Ascending aorta (tissue), 2 donors: ENCODE measurements at regions not wholly inside any gene's neighbourhood (a gene's known extent, or its start where the extent isn't known, plus 50 kb on each side); places are given as distances from the start of the nearest gene placed in this dataset.

ENCODE experiments used
- DNase-seq, 2 donors: peaks; one replicate each; pipeline ENCODE4 v3.0.0-alpha.2; 2019; ENCODE audit warnings: low spot score in 2 of 2
- H3K27ac ChIP-seq, 2 donors: fragments of 200-600 bp; sonication (generic); one replicate each; pipeline ENCODE4 v1.5.1; 2016 to 2017; ENCODE audit warnings: mild to moderate bottlenecking in 1 of 2
- H3K27me3 ChIP-seq: fragments of 200-600 bp; sonication (generic); one replicate; pipeline ENCODE4 v1.5.1; 2017
- H3K36me3 ChIP-seq, 2 donors: fragments of 200-600 bp; sonication (generic); one replicate each; pipeline ENCODE4 v1.5.1; 2016
- H3K4me1 ChIP-seq, 2 donors: fragments of 200-600 bp; sonication (generic); one replicate each; pipeline ENCODE4 v1.5.1; 2016 to 2017; ENCODE audit warnings: mild to moderate bottlenecking in 1 of 2
- H3K4me3 ChIP-seq, 2 donors: fragments of 200-600 bp; sonication (generic); one replicate each; pipeline ENCODE4 v1.5.1; 2016 to 2017; ENCODE audit warnings: mild to moderate bottlenecking in 1 of 2
- H3K9me3 ChIP-seq, 2 donors: fragments of 200-600 bp; sonication (generic); one replicate each; pipeline ENCODE4 v1.5.1; 2016
- CTCF ChIP-seq, 3 experiments: fragments of 200-600 bp in 2 of 3; fragments of 450-650 bp in 1 of 3; sonication (generic) in 2 of 3; IDR thresholded peaks; one replicate each; pipeline ENCODE4 v1.5.1; 2016 to 2019; ENCODE audit warnings: antibody characterized with exemption in 3 of 3, mild to moderate bottlenecking in 1 of 3, moderate library complexity in 1 of 3
- intact Hi-C: fragments of 100-400 bp; cut with DNase I; formaldehyde crosslinking; loops from one replicate; pipeline ENCODE4 v1.15.1; 2023

GRCh38 chr13:69008499-69008898 is 1099.1 kb upstream of the ATXN8OS start:
- Histone ChIP-seq H3K9me3 (no peaks in the 10 kb centered on the region), H3K27me3 (no peaks in the 10 kb centered on the region), H3K36me3 (no peaks in the 10 kb centered on the region), H3K4me3 (no peak overlapping the region), H3K27ac (no peak overlapping the region), H3K4me1 (no peaks in the 10 kb centered on the region)
- intact Hi-C loops = no loop called here
- no peak for DNase-seq
- TF ChIP-seq CTCF (IDR thresholded peaks at IDR 0.05) = no peak

GRCh38 chr13:68998056-68998455 is 1109.6 kb upstream of the ATXN8OS start:
- Histone ChIP-seq H3K9me3 (no peaks in the 10 kb centered on the region), H3K27me3 (no peaks in the 10 kb centered on the region), H3K27ac (no peak overlapping the region), H3K36me3 (no peaks in the 10 kb centered on the region), H3K4me3 (no peak overlapping the region), H3K4me1 (no peaks in the 10 kb centered on the region)
- DNase-seq = no peak
- TF ChIP-seq CTCF (IDR thresholded peaks at IDR 0.05) = no peak
- intact Hi-C loops = no loop called here

GRCh38 chr13:68996668-68997025 is 1111.0 kb upstream of the ATXN8OS start:
- DNase-seq = no peak
- H3K9me3 ChIP-seq = no peaks in the 10 kb centered on the region
- intact Hi-C loops = no loop called here
- H3K36me3 ChIP-seq = no peaks in the 10 kb centered on the region
- H3K27me3 ChIP-seq = no peaks in the 10 kb centered on the region
- no peak for TF ChIP-seq CTCF (IDR thresholded peaks at IDR 0.05)
- no peaks in the 10 kb centered on the region for H3K4me1 ChIP-seq
- no peak overlapping the region for H3K4me3 ChIP-seq
- H3K27ac ChIP-seq = no peak overlapping the region

GRCh38 chr13:68995972-68996667 is 1111.5 kb upstream of the ATXN8OS start:
- Histone ChIP-seq H3K27ac (no peak overlapping the region), H3K4me1 (no peaks in the 10 kb centered on the region), H3K27me3 (no peaks in the 10 kb centered on the region), H3K4me3 (no peak overlapping the region), H3K36me3 (no peaks in the 10 kb centered on the region), H3K9me3 (no peaks in the 10 kb centered on the region)
- no peak for TF ChIP-seq CTCF (IDR thresholded peaks at IDR 0.05)
- DNase-seq = no peak
- intact Hi-C loops = no loop called here

GRCh38 chr13:68993154-68993553 is 1114.5 kb upstream of the ATXN8OS start:
- Histone ChIP-seq H3K36me3 (no peaks in the 10 kb centered on the region), H3K27ac (no peak overlapping the region), H3K4me1 (no peaks in the 10 kb centered on the region), H3K9me3 (no peaks in the 10 kb centered on the region), H3K4me3 (no peak overlapping the region), H3K27me3 (no peaks in the 10 kb centered on the region)
- no peak for DNase-seq
- intact Hi-C loops = no loop called here
- no peak for TF ChIP-seq CTCF (IDR thresholded peaks at IDR 0.05)

GRCh38 chr13:68988176-68988575 is 1119.5 kb upstream of the ATXN8OS start:
- Histone ChIP-seq H3K27me3 (no peaks in the 10 kb centered on the region), H3K9me3 (no peaks in the 10 kb centered on the region), H3K36me3 (no peaks in the 10 kb centered on the region), H3K4me3 (no peak overlapping the region), H3K4me1 (no peaks in the 10 kb centered on the region), H3K27ac (no peak overlapping the region)
- intact Hi-C loops = no loop called here
- TF ChIP-seq CTCF (IDR thresholded peaks at IDR 0.05) = no peak
- no peak for DNase-seq
